GM12874 (cell line): ENCODE measurements at regions not wholly inside any gene's neighbourhood (a gene's known extent, or its start where the extent isn't known, plus 50 kb on each side); places are given as distances from the start of the nearest gene placed in this dataset.

Experiments
- CTCF ChIP-seq: IDR thresholded peaks from 2 replicates; pipeline ENCODE4 v1.5.1; 2011; ENCODE audit warnings: low read depth, mild to moderate bottlenecking, control low read depth, low read length, moderate library complexity; ENCODE audit not compliant: insufficient read depth

- no peak for TF ChIP-seq CTCF
Observed at GRCh38 chr5:39628348-39628747, 203.6 kb upstream of the DAB2 start.

GRCh38 chr5:39624890-39625289, 200.1 kb upstream of the DAB2 start:
- TF ChIP-seq CTCF: no peak

- no peak for TF ChIP-seq CTCF
Observed at GRCh38 chr5:39624268-39624886, 199.6 kb upstream of the DAB2 start.

GRCh38 chr5:39623291-39623865, 198.6 kb upstream of the DAB2 start:
- TF ChIP-seq CTCF: no peak

- no peak for TF ChIP-seq CTCF
Observed at GRCh38 chr5:39622281-39622680, 197.5 kb upstream of the DAB2 start.

- TF ChIP-seq CTCF: no peak
Observed at GRCh38 chr5:39619168-39619818, 194.5 kb upstream of the DAB2 start.

- no peak for TF ChIP-seq CTCF
Observed at GRCh38 chr5:39618391-39618790, 193.6 kb upstream of the DAB2 start.
